CD4-positive, alpha-beta T cell treated with Interleukin-2 at 100 ng/mL for 4 hours (primary cell): ENCODE measurements at regions not wholly inside any gene's neighbourhood (a gene's known extent, or its start where the extent isn't known, plus 50 kb on each side); places are given as distances from the start of the nearest gene placed in this dataset.

Experiments used
- DNase-seq: peaks from one replicate; pipeline ENCODE4 v3.0.0-alpha.2; 2020; ENCODE audit warnings: low spot score

GRCh38 chr2:237271698-237272652 is 142.0 kb downstream of the COL6A3 start:
- DNase-seq = no peak
